GM18873 (cell line): ENCODE measurements at regions not wholly inside any gene's neighbourhood (a gene's known extent, or its start where the extent isn't known, plus 50 kb on each side); places are given as distances from the start of the nearest gene placed in this dataset.
"Not testable (repeated sequence)": the region's sequence is repeated elsewhere in the genome, so short reads cannot be mapped to it uniquely, and the experiment has no call there.

Experiments used
- ATAC-seq: cut with Tn5 transposase; IDR thresholded peaks from one replicate; pipeline ENCODE4 v1.9.1; 2021; ENCODE audit warnings: mild to moderate bottlenecking, moderate library complexity, moderate number of reproducible peaks; ENCODE audit not compliant: unreplicated experiment, low FRiP score

GRCh38 chr12:127819056-127819455 is 447.9 kb upstream of the TMEM132C start:
- no peak for ATAC-seq

GRCh38 chr12:127820271-127820670 is 446.7 kb upstream of the TMEM132C start:
- no peak for ATAC-seq

- no peak for ATAC-seq
Measured at GRCh38 chr12:127820846-127821245, 446.1 kb upstream of the TMEM132C start.

GRCh38 chr12:127822809-127823411 is 444.1 kb upstream of the TMEM132C start:
- no peak for ATAC-seq

- no peak for ATAC-seq
Measured at GRCh38 chr12:127823801-127824200, 443.2 kb upstream of the TMEM132C start.

- ATAC-seq, result no peak
Measured at GRCh38 chr12:127829281-127830064, 437.5 kb upstream of the TMEM132C start.

- ATAC-seq, result no peak
Measured at GRCh38 chr12:127830065-127830460, 436.9 kb upstream of the TMEM132C start.

GRCh38 chr12:127830730-127831129 is 436.2 kb upstream of the TMEM132C start:
- no peak for ATAC-seq

GRCh38 chr12:127832172-127832571 is 434.8 kb upstream of the TMEM132C start:
- no peak for ATAC-seq

- ATAC-seq, result not testable (repeated sequence)
Measured at GRCh38 chr12:127836802-127837201, 430.2 kb upstream of the TMEM132C start.

GRCh38 chr12:127857661-127858060 is 409.3 kb upstream of the TMEM132C start:
- ATAC-seq, result no peak

GRCh38 chr12:127860536-127860935 is 406.4 kb upstream of the TMEM132C start:
- no peak for ATAC-seq

- no peak for ATAC-seq
Measured at GRCh38 chr12:127861406-127861805, 405.6 kb upstream of the TMEM132C start.

GRCh38 chr12:127873306-127873705 is 393.7 kb upstream of the TMEM132C start:
- ATAC-seq, result no peak

GRCh38 chr12:127881371-127882140 is 385.4 kb upstream of the TMEM132C start:
- ATAC-seq, result no peak

- no peak for ATAC-seq
Measured at GRCh38 chr12:127883013-127883412, 384.0 kb upstream of the TMEM132C start.

- ATAC-seq, result no peak
Measured at GRCh38 chr12:127885954-127886750, 380.8 kb upstream of the TMEM132C start.

GRCh38 chr12:127886827-127887226 is 380.1 kb upstream of the TMEM132C start:
- ATAC-seq, result no peak

GRCh38 chr12:127888943-127889719 is 377.8 kb upstream of the TMEM132C start:
- ATAC-seq, result no peak
